ENCODE measurements at regions not wholly inside any gene's neighbourhood (a gene's known extent, or its start where the extent isn't known, plus 50 kb on each side); places are given as distances from the start of the nearest gene placed in this dataset.

DNA sequence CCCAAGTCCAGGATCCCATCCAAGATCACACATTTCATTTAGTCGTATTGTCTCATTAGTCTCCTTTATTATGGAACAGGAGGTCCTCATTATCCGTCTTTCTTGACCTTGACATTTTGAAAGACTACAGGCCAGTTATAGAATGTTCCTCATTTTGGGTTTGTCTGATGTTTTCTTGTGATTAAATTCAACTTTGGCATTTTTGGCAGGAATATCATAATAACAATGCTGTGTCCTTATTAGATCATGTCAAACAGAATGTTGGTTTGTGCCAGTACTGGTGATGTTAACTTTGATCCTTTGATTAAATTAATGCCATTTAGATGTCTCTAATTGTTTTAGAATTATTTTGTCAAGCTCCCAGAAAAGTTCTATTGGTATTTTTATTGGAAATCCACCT, 106.5 kb upstream of the FRY start:
- DNase-seq (ENCODE audit: low read depth in 4 of 4, low spot score in 1 of 4) = no peak

DNA sequence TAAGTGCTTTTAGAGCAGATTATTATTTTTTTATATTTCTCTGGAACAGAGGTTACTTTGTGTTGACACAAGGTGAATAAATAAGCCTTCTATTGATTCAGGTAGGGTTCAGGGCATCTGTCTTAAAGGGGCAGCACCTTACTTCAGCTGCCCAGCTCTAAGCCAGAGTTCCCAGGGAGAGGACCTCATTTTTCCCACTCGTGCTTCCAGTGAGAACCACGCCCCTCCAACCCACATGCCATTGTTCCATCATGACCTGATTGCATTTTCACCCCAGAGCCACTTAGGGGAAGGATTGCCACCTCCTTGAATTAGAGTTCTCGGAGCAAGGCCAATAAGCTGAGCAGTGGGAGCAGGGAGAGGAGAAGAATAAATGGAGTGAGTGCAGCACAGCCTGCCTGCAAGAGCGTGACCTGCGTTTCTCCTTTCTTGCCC, 104.3 kb upstream of the FRY start:
- DNase-seq (ENCODE audit: low read depth in 4 of 4, low spot score in 1 of 4) = no peak

DNA sequence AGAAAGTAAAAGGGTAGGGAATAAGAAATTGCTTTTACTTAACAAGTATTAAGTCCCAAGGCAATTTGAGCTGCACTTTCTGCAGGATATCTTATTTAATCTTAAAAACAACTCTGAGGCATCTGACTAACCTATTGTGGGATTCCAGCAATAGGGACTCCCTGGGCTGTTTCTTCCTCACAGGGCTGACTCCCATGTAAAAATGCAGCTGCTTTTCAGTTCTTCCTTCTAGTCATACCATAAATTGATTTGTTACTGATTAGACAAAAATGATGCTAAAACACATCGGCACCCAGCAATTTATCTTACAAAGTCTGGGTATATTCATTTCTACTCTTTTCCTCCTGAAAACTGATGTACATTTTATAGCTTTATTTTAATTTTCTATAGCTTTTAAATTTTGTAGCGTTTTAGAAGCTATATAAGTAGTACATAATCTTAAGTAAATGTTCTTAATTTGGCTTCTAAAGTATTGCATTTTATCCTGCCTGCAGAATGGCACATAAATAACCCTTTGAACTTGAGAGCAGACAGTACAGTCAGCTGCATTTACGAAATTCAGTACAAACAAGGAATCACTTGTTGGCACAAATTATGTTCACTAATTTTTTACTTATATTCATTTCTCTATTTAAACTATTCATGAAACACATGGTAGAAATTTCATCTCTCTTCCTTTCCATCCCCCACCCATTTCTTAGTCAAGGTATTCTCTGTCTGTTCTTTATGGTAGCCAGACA, 102.4 kb upstream of the FRY start:
- DNase-seq (ENCODE audit: low read depth in 4 of 4, low spot score in 1 of 4) = no peak

DNA sequence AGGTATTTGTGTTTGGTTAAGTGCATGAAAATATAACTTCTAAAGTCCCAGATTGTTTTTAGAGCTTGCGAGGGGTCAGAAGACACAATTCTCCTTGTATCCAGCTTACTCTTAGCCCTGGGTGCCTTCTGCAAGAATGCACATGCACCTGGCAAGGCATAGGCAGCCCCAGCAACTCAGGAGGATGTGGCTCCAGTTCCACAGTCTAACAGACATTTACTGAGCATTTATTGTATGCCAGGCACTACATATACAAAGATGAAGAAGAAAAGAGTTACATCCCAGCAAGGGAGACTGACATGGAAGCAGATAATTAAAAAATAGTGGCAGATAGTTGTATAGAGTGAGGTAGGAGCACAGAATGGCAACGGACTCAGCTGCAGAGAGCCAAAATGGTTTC, 101.1 kb upstream of the FRY start:
- DNase-seq (ENCODE audit: low read depth in 4 of 4, low spot score in 1 of 4) = no peak

DNA sequence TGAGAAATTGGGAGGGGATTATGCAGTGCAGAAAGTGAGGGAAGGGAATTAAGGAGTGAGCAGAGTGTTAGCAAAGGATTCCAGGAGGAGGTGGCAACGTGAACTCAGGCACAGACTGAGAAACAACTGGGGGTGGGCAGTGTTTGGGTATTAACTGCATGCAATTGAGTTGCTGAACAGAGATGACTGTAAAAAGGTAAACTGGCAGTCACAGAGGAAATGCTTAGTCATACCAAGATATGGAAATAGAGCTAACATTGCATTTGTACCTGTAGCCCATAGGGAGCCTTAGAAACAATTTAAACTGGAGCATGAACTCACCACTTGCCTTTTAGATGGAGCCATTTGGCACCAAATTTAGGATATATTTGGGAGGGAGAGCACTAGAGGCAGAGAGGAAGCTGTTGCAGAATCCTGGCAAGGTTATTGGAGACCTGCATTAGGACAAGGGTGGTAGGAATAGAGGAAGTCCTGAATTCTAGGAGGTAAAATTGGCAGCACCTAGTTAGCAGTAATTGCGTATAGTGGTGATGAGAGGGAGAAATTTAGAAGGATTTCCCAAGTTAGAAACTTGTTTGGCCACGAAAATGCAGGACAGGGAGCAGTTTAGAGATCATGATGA, 100.6 kb upstream of the FRY start:
- no peak for DNase-seq (ENCODE audit: low read depth in 4 of 4, low spot score in 1 of 4)

DNA sequence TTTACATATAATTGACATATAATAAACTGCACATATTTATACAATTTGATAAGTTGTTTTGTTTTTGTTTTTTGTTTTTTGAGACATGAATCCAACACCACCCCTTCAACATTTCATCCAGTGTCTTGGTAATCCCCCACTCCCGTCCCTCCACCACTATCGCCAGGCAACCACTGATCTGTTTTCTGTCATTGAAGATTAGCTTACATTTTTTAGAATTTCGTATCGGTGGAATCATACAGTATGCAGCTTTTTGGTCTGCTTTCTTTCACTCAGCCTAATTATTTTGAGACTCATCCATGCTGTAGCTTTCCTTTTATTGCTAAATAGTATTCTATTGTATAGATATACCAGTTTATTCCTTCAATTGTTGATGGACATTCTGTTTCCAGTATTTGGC, 94.1 kb upstream of the FRY start:
- DNase-seq (ENCODE audit: low read depth in 4 of 4, low spot score in 1 of 4) = no peak

DNA sequence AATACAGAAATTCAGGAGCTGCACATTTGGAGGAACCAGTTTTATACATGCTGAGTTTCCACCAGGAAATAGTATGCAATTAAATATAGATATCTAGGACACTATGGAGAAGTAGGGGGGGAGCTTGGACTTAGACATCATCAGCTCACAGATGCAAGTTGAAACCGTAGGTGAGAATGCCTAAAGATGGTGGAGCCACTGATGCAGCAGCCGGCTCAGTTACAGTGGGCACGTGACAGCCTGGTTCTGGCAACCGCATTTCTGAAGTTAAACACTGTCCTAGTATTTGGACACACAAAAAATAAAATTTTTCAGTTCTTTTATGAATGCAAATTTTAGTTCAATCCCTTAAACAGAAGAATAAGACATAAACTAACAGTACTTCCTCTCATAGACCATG, 91.5 kb upstream of the FRY start:
- DNase-seq (ENCODE audit: low read depth in 4 of 4, low spot score in 1 of 4) = no peak

DNA sequence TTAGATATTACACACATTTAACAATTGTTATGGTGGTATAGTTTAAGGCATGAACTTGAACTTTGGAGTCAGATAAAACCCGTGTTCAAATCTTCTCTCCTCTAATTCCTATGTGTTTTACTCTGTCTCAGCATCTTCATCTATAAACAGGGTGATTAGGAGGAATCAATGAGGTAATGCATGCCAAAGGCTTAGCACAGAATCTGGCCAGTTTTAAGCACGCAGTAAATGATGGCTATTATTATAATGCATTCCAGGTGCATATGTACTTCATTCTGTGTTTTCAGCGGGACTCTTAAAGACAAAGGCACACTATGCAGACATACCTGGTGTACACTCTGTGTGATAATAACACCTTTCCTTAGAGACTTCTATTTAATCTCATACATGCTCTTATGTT, 88.0 kb upstream of the FRY start:
- DNase-seq (ENCODE audit: low read depth in 4 of 4, low spot score in 1 of 4) = no peak

DNA sequence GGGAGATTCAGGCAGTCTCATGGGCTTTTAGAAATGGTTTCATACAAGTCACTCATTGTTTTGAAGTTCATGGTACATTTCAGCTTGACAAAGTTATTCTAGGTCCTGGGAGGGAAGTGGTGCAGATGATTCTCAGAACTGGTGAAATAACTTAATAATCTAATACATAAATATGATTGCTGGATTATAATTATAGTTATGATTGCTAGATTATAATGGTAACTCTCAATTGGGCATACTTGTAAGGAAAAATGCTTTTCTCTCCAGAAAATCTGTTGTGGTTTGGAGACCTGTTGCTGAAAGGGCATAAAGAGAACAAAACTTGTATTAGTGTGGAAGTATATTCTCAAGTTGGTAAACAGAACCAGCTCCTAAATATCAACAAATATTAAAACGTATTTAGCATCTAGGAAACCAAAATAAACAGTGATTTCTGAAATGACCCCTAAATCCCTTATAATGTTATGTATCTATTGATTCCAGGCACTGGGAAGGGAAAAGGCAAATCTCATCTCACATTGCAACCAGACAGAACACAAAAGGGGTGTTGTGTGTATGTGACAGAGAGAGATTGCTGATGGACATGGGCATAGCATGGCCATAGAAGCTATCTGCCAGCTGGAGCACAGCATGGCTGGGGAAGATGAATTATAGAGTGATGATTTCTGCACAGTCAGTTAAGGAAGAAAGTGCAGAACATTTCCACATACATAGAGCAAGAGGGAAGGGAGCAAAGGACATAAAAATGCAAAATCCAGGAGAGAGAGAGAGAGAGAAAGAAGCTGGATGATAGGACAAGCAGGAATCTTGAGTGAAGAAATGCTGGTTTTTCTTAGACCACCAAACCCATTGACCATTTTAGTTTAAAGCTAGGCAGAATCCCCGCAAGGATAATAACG, 87.1 kb upstream of the FRY start:
- no peak for DNase-seq (ENCODE audit: low read depth in 4 of 4, low spot score in 1 of 4)

DNA sequence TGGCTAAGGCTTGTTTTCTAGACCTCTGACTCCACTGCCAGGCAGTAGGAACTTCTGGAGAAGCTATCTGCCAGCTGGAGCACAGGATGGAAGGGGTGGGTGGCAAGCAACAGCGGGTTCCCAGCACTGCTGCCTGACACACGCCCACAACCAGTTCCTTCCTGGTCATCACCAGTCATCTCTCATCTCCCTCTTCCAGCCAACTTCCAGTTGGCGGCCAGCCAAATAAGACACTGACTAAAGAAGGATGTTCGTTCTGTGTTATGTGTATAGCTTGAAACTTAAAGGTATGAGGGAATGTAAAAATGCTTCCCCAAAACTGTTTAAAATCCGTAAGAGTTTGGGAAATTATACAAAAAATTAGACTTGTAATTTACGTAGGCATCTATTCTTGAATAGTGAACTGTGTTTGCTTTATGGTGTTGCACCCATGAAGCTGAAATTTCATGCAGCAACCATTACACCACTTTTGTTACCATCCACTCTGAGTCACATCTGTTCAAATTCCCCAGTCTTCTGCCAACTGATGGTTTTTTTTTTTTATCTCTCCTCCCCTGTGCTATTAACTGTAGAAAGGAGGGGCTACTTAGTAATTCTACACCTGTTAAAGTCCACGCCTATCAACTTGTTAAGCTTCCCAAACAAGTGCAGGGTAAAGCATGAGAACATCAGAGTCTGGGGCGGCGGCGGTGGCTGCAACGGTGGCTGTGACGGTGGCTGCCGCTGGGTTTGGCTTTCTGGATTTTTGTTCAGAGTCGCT, 86.2 kb upstream of the FRY start:
- DNase-seq (ENCODE audit: low read depth in 4 of 4, low spot score in 1 of 4) = no peak

DNA sequence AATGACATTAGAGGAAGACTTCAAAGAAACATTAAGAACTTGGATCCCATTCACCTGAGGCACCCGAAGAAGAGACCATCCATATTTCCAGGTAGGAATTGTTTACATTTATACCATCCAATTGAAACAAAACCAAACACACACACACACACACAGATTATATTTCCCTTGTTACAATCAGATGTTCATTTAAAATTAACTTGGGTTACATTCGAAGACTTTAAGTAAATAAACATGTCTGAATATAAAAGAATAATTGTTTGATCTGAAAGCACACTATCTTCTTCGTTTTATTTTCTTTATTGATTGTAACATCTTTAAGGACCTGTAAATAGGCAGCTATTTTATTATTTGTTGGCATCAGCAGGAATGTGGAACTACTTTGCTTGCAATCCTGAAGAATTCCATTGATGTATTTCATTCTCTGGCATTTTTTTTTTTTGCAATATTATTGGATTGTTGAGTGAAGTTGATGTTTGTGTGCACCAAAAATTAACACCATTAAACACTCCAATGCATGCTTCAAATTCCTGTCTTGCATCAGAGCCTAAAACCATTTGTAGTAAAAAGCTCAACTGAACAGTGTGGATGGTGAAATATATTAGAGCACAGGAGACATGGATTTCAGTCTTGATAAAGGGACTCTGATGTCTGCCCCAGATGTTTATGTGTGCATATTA, 85.3 kb upstream of the FRY start:
- DNase-seq (ENCODE audit: low read depth in 4 of 4, low spot score in 1 of 4) = no peak

DNA sequence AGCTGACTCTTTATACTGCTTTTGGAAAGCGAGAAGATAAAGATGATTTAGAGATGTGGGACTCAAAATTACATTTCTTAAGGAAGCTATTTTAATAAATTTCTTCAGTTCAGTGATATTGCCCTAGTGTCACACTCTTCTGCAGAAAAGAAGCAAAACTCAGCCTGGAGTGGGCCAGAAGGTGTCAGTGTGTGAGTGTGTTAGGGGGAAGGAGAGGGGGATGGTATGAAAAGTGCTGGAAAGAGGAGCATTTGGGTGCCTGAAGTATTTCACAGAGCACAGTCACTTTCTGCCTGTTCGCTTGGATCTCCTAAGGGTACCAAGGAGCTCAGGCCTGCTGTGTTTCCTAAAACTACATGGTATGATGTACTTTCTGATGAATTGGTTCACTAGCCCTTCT, 84.5 kb upstream of the FRY start:
- DNase-seq (ENCODE audit: low read depth in 4 of 4, low spot score in 1 of 4) = no peak

DNA sequence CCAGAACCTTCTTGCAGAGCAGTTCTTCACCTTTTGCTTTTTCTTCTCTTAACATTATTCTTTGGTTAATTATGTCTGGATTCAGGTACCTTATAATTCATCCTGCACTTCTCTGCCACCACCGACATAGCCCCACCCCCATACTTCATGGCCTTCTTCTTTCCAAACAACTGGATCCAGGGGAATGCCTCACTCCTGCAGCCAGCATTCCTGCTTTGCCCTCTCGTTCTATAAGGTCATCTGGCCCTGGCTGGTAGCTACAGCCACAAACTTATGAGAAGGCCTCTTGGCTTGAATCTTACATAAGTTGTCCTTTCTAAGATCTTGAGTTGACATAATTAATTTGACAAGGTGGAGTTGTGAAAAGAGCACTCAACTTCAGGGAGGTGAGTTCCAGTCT, 84.1 kb upstream of the FRY start:
- no peak for DNase-seq (ENCODE audit: low read depth in 4 of 4, low spot score in 1 of 4)

DNA sequence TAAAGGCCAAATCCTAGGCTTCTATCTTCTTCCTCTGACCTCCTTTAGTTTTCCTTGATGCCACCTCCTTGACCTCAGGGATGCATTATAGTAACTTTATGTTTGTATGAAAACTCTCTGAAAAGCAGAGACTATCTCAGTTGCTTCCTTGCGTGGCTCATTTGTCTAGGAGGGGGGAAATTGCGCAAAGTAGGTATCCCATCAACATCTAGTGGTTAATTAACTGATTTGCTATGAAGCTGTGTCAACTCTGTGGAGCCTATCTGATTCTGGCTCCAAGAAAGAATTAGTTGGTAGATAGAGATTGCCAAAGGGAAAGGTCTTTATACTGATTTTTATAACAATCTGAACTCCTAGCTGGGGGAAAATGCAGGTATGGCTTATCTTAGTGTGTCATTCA, 82.1 kb upstream of the FRY start:
- no peak for DNase-seq (ENCODE audit: low read depth in 4 of 4, low spot score in 1 of 4)

DNA sequence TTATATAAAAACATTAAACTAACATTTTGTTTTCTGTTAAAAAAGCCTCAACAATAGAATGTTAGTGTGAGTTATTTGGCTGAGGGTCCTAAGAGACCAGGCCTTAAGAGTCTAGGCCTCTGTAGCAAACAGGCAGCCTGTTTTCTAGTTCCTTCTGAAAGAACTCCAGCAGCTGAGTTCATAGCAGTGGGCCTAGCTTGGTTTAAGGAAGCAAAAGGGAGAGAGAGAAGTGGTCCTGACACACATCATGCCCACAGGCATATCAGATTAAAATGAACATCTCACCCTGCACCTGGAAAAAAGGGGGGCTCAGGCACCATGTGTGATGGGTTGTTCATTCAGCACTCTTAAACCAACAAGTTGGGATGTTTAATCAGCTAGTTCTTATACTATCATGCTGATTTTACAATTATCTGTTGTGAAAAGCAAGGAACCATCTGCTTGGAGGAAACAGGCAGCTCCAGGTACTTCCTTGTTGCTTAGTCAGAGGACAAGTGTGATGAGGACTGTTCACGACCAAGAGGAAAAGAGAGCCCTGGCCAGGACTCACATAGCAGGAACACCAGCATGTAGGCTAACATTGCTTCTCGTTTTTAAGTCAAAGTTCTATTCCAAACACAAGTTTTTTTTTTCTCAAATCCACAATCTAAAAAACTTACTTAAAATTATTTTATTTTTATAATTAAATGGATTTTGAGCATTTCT, 81.3 kb upstream of the FRY start:
- no peak for DNase-seq (ENCODE audit: low read depth in 4 of 4, low spot score in 1 of 4)

DNA sequence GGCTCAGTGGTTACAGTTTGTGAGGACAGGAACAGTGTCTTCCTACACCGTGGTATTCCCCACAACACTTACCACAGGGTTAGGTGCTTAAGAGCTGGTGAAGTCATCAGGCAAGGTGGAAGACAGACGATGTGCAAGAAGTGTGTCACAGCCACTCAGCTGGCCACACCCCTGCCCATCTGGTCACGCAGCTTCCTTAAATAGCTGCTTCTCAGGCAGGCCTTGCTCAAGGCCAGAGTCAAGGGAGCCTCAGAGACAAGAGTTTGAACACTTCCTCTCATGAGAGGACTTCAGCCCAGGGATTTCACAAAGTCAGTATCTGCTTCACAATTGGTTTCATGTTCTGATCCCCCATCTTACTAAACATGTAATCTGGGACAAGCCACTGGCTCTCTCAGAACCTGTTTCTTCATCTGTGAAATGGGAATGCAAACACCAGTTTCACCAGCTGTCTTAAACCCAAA, 80.3 kb upstream of the FRY start:
- no peak for DNase-seq (ENCODE audit: low read depth in 4 of 4, low spot score in 1 of 4)

DNA sequence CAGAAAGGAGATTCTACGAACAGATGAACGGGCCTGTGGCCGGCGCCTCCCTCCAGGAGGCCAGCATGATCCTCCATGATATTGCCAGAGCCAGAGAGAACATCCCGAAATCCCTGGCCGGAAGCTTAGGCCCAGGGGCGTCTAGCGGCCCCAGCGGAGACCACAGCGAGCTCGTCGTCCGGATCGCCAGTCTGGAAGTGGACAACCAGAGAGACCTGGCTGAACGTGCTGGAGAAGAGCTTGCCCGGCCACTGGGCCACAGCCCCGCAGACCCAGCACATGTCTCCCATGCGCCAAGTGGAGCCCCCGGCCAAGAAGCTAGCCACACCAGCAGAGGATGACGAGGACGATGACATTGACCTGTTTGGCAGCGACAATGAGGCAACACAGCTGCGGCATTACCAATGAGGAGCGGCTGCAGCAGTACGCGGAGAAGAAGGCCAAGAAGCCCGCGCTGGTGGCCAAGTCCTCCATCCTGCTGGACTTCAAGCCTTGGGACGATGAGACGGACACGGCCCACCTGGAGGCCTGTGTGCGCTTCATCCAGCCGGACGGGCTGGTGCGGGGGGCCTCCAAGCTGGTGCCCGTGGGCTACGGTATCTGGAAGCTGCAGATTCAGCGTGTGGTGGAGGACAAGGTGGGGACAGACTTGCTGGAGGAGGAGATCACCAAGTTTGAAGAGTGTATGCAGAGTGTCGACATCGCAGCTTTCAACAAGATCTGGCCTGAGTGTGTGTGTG, 78.8 kb upstream of the FRY start:
- no peak for DNase-seq (ENCODE audit: low read depth in 4 of 4, low spot score in 1 of 4)

DNA sequence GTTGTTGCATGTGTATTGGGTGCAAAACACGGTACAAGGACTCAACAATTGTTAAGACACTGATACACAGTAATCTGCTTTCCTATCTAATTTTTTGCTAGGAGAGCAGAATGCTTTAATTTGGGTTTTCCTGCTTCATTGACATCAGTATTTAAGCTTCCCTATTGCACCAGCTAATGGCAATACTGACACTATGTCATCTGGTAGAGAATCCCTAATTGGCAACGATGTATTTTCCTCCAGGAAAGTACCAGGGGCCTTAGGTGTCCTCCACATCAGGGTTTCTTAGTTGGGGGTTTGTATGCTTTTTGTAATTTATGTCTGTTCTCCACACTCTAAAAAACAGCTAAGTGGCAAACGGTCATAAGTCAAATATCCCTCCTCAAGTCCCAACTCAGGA, 76.5 kb upstream of the FRY start:
- no peak for DNase-seq (ENCODE audit: low read depth in 4 of 4, low spot score in 1 of 4)

DNA sequence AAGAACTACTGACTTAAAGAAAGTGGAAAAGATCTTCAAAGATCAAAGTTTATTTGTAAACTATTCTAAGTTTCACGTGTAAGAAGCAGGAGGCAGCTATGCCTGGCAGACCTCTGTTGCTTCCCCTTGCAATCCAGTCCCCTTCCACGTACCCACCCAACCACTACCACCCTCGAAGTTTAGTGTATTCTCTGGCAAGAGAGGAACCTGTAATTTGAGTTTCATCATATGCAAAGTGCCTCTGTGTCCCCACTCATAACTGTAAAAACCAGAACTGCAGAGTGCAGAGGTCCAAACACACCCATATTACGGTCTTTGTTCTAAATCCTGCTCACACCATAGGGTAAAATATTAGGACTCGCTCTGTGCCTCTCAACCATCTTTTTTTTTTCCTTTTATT, 75.8 kb upstream of the FRY start:
- no peak for DNase-seq (ENCODE audit: low read depth in 4 of 4, low spot score in 1 of 4)
